ENCODE measurements at regions not wholly inside any gene's neighbourhood (a gene's known extent, or its start where the extent isn't known, plus 50 kb on each side); places are given as distances from the start of the nearest gene placed in this dataset.

GRCh38 chr12:130074661-130075406 lies 87.4 kb upstream of the FZD10 start:
- DNase-seq (ENCODE audit: low spot score), result no peak

GRCh38 chr12:130075497-130076076 lies 86.7 kb upstream of the FZD10 start:
- no peak for DNase-seq (ENCODE audit: low spot score)

DNA sequence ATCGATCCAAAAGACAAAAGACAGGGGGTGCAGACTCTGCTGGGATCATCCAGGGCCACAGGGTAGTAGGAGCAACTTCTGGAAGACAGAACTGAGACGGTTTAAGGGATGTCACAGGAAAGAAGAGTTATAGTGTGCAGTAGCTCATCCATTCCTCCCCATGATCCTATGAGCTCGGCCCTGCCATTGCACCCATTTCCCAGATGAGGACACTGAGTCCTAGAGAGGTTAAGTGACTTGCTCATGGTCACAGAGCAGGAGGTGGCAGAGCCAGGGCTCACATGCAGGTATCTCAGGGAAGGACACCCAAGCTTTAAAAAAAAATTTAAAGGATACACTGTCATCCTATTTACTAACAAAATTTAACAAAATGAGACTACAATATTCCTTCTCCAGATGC lies 86.1 kb upstream of the FZD10 start:
- no peak for DNase-seq (ENCODE audit: low spot score)

GRCh38 chr12:130076752-130077151 lies 85.5 kb upstream of the FZD10 start:
- no peak for DNase-seq (ENCODE audit: low spot score)

GRCh38 chr12:130078852-130079251 lies 83.4 kb upstream of the FZD10 start:
- DNase-seq (ENCODE audit: low spot score), result no peak

DNA sequence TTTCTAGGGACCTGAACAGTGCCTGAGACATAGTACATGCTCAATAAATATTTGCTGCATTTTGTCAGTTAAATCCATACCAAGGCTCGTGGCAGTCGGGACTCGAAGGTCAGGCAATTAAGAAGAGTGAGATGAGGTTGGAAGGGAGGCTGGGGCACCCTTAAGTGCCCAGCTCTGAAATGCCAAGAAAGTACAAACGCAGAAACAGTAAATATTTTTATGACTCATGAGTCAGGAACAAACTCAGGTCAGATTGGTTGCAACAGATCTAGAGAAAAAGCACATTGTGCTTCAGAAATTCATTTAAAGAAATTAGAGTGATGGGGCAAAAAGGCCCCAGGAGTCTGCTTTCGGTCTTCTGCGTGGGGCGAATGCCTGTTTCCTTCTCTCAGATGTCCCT lies 83.0 kb upstream of the FZD10 start:
- no peak for DNase-seq (ENCODE audit: low spot score)

GRCh38 chr12:130080205-130080604 lies 82.1 kb upstream of the FZD10 start:
- DNase-seq (ENCODE audit: low spot score), result no peak

GRCh38 chr12:130081117-130081805 lies 81.0 kb upstream of the FZD10 start:
- no peak for DNase-seq (ENCODE audit: low spot score)

- DNase-seq (ENCODE audit: low spot score), result no peak
Observed at GRCh38 chr12:130083002-130083401, 79.3 kb upstream of the FZD10 start.

DNA sequence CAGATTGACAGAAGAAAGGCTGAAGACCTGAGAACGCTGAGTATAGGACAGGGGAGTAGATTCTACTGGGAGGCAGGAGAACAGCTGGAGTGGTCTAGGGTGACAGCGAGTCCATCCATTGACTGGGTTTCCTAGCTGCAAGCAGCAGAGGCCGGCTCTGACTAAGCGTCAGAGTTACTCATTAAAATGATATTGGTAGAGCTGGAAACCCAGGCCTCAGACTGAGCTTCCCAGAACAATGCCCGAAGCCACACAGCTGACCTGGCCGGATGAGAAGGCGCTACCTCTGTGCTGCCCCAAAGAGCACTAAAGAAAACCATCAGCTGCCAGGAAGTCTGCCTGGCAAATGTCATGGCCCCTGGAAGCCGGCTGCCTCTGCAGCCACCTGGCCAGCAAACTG lies 78.5 kb upstream of the FZD10 start:
- DNase-seq (ENCODE audit: low spot score), result no peak

- DNase-seq (ENCODE audit: low spot score), result no peak
Observed at GRCh38 chr12:130084359-130084758, 77.9 kb upstream of the FZD10 start.

- no peak for DNase-seq (ENCODE audit: low spot score)
Observed at GRCh38 chr12:130086248-130086647, 76.0 kb upstream of the FZD10 start.

GRCh38 chr12:130086797-130087196 lies 75.5 kb upstream of the FZD10 start:
- DNase-seq (ENCODE audit: low spot score), result no peak

DNA sequence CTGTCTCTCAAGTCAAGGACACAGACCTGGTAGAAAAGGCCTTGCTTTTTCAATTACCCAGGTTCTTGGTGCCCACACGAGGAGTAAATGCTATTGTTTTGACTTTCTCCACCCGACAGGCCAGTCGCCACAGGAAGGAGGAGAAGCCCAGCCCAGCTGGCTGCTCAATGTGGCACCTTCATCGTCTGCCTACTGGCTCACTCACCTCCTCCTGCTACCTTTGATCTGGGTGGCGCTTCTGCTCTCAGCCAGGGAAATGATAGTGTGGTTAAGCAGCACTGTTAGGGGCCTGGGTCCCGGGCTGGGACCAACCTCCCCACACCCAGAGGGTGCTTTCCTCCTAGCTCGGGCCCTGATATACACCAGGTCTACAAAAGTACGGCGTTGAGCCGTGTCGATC lies 75.0 kb upstream of the FZD10 start:
- no peak for DNase-seq (ENCODE audit: low spot score)

DNA sequence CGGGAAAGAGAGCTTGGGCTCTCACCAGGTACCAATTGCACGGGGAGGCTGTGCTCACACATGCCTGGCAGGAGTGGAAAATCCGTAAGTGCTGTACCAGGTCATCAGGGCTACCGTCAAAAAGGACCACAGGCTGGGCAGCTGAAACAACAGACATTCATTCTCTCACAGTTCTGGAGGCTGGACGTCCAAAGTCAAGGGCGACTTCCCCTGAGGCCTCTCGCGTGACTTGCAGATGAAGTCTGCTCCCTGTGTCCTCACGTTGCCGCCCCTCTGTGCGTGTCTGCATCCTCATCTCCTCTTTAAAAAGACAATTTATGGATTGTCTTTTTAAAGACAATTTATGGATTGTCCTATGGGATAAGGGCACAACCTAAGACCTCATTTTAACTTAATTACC lies 73.8 kb upstream of the FZD10 start:
- DNase-seq (ENCODE audit: low spot score), result no peak

DNA sequence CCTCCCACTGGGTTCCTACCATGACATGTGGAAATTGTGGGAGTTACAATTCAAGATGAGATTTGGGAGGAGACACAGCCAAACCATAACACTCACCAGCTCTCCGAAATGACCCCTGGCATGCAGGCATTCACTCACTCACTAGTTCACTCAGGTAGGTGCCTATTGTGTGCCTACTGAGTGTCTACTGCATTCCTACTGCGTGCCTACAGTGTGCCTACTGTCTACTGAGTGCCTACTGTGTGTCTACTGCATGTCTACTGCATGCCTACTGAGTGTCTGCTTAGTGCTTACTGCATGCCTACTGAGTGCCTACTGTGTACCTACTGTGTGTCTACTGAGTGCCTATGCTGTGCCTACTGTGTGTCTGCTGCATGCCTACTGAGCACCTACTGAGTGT lies 71.7 kb upstream of the FZD10 start:
- no peak for DNase-seq (ENCODE audit: low spot score)

- DNase-seq (ENCODE audit: low spot score), result no peak
Observed at GRCh38 chr12:130093380-130093779, 68.9 kb upstream of the FZD10 start.

DNA sequence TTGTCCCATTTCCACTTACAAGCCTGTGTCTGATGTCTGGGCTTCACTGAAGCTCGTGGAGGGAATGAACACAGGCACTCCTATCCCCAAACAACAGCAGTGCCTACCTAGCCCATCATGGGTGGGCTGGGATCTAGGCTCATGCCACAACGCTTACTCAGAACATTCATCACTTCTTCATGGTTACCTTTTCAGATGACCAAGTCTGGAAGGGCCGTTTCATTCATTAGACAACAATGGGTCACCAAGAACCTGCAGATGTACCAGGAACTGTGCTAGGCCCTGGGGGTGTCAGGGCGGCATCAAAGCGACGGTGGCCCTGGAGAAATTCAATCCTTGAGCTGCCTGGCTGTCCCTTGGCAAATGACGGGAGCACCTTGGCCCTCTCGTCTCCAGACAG lies 64.9 kb upstream of the FZD10 start:
- DNase-seq (ENCODE audit: low spot score), result no peak

GRCh38 chr12:130097798-130098255 lies 64.4 kb upstream of the FZD10 start:
- DNase-seq (ENCODE audit: low spot score), result no peak

DNA sequence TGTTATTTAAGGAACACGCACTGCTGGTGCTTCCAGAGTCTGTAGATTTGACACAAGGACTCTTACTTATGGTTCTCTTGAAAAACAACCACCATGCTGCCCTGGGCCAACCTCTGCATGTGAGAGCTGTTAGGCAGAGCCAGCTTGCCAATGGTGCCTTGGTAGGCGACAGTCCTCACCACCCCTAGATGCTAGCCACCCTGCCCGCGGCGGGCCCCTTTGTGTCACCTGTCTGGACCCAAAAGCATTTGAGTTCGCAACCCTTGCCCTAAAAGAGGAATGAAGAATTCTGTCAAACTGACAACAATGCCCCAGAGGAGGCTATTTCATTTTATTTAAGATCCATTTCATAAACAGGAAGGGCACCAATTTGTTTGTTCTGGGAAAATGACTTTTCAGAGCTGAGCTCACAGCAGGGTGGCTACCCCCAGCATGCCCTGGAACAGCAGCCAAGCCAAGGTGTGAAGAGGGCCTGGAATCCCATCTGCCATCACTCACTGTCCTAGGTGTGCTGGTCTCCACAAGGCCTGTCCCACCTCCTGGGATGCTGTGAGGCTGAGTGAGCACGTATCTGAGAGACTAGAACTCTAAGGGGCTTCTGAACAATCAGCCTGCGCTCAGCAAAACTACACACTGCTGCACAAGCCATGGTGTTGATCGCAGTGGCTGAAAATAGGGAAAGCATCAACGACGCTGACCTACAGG lies 63.8 kb upstream of the FZD10 start:
- no peak for DNase-seq (ENCODE audit: low spot score)

GRCh38 chr12:130100634-130101362 lies 61.5 kb upstream of the FZD10 start:
- DNase-seq (ENCODE audit: low spot score), result no peak

DNA sequence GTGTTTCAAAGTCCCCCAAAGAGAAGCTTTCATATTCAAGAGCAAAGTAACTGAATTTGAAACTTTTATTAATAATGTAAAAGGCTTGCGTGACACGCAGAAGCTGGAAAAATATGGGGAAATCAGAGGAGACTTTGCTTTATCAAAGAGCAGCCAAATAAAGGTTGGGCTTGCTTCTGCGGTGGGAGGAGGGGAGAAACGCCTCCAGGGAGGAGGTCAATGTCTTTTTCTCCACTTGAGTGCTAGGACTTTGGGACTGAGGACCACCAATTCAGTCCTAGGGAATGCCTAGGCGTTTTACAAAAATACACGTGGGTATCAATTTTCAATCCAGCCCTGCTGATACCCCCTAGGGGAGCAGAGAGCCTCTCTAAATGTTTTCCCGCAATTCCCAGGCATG lies 60.9 kb upstream of the FZD10 start:
- no peak for DNase-seq (ENCODE audit: low spot score)

Data from hepatic stellate cell (primary cell).